CD4-positive, alpha-beta T cell treated with Interleukin-1 beta for 1 hour (primary cell): ENCODE measurements at regions not wholly inside any gene's neighbourhood (a gene's known extent, or its start where the extent isn't known, plus 50 kb on each side); places are given as distances from the start of the nearest gene placed in this dataset.
"Not testable (repeated sequence)": the region's sequence is repeated elsewhere in the genome, so short reads cannot be mapped to it uniquely, and the experiment has no call there.

Experiments
- DNase-seq, 2 donors: peaks; one replicate each; pipeline ENCODE4 v3.0.0-alpha.2; 2020 to 2022

DNA sequence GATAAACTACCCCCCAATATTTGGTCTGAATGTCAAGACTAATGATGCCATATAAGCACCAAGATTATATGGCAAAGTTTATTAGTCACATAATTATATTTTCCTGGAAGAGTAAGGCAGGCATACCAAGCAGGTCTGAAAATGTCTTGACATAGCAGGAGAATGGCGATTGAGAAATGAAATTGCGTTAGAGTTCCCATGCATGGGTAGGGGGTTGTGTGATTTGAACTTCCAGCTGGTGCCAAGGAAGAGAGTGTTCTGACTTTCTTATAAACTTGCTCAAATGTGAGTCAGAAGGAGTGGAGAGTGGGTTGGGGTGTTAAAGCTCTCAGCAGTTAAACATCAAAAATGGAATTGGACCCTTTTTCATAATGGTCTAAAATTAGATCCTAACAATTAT is 1200.6 kb upstream of the ACO1 start:
- DNase-seq: no peak

GRCh38 chr9:31185831-31186230 is 1198.6 kb upstream of the ACO1 start:
- DNase-seq: no peak

- no peak for DNase-seq
These were observed 1195.9 kb upstream of the ACO1 start for GRCh38 chr9:31188496-31188895.

DNA sequence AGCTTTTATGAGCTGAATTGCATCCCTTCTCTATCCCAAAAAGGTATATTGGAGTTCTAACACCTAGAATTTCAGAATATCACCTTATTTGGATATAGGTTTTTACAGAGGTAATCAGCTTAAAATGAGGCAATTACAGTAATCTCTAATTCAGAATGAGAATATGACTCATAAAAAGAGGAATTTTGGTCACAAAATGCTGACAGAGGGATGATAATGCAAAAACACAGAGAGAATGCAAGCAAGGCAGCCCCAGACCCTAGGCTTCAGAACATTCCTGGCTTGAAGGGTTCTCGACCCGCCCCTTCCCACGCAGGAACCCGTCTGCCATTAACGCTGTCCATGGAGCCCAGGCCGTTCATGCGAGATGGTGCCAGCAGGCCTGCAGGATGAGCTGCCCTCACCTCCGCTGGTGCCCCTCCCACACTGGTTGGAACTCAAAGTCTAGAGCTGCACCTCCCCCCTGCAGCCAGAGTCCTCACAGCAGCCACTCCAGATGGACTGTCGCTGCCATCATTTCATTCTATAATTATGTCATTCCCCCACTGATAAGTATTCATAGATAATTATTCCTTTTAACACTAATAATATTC is 1173.4 kb upstream of the ACO1 start:
- DNase-seq: peak; percentile 1 to 4

GRCh38 chr9:31229976-31230375 is 1154.5 kb upstream of the ACO1 start:
- DNase-seq: not testable (repeated sequence)

- no peak for DNase-seq
These were observed 1152.0 kb upstream of the ACO1 start for GRCh38 chr9:31232485-31232884.

DNA sequence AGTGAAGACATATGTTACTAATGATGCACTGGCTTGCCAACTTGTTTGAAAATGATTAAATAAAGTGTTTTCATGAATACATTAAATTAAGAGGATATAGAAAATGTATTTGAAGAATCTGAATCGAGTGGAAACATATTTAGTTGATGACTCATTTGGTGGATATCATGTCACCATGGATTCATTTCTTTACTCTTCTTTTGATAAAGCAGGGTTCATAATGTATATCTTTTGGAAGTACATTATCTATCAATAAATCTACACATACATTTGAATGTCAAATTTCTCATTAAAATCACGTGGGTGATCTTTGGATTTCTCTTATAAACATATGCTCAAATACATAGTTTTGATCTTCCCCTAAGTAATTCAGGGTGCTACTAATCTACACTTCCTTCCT is 1148.1 kb upstream of the ACO1 start:
- DNase-seq: no peak

GRCh38 chr9:31243386-31243785 is 1141.1 kb upstream of the ACO1 start:
- no peak for DNase-seq

DNA sequence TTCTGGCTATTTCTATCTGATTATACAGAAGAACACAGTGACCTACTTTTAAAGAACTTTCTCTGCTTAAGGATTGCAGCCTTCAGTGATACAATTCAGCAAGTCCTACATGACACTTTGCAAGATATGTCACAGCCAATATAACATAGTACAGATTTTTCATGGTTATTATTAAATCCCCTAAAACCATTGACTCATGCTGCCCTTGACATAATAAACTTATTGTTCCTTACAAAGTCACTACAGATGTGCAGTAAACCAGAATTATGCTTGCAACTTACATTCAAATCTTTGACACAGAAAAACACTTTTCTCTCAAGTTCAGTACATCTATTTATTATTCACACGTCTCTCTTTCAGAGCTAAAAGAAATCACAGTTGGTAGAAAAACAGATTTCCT is 1136.3 kb upstream of the ACO1 start:
- no peak for DNase-seq

- no peak for DNase-seq
These were observed 1133.1 kb upstream of the ACO1 start for GRCh38 chr9:31251386-31251785.

DNA sequence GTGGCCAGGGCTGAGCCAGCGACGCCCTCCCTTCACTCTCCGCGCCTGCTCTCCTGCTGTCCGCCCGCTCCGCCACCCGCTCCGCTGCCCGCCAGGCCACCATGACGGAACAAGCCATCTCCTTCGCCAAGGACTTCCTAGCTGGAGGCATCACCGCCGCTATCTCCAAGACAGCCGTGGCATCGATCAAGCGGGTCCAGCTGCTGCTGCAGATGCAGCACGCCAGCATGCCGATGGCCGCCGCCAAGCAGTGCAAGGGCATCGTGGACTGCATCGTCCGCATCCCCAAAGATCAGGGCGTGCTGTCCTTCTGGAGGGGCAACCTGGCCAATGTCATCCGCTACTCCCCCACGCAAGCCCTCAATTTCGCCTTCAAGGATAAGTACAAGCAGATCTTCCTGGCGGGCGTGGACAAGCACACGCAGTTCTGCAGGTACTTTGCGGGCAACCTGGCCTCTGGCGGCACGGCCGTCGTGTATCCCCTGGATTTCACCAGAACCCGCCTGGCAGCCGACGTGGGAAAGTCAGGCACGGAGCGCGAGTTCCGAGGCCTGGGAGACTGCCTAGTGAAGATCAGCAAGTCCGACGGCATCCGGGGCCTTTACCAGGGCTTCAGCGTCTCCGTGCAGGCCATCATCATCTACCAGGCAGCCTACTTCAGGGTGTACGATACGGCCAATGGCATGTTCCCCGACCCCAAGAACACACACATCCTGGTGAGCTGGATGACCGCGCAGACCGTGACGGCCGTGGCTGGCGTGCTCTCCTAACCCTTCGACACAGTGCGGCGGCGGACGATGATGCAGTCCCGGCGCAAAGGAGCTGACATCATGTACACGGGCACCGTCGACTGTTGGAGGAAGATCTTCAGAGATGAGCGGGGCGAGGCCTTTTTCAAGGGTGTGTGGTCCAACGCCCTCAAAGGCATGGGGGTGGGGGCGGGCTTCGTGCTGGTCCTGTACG is 1130.4 kb upstream of the ACO1 start:
- DNase-seq: no peak

- DNase-seq: no peak
These were observed 1129.2 kb upstream of the ACO1 start for GRCh38 chr9:31255211-31255610.

DNA sequence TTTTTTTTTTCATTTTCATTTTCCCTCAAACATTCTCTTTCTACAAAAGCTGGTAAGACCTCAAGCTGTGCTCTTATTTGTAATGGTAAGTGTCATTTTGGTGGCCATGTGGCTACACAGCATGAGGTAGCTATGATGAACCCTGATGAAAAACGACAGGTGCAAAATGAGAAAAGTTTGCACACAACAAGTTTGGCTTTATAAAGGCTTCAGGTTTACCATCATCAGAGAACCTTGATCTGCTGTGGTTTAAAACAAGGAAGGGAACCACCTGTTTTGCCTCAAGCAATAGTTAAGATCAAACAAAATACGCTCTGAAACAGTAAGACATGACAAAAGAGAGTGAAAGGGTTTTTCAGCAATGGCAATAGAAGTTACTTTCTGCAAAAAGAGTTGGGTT is 1124.6 kb upstream of the ACO1 start:
- peak in 1 of 2 donors; percentile 44 for DNase-seq

- no peak for DNase-seq
These were observed 1111.8 kb upstream of the ACO1 start for GRCh38 chr9:31272456-31273295.

- no peak for DNase-seq
These were observed 1109.0 kb upstream of the ACO1 start for GRCh38 chr9:31275419-31275818.

GRCh38 chr9:31290731-31291130 is 1093.7 kb upstream of the ACO1 start:
- no peak for DNase-seq

DNA sequence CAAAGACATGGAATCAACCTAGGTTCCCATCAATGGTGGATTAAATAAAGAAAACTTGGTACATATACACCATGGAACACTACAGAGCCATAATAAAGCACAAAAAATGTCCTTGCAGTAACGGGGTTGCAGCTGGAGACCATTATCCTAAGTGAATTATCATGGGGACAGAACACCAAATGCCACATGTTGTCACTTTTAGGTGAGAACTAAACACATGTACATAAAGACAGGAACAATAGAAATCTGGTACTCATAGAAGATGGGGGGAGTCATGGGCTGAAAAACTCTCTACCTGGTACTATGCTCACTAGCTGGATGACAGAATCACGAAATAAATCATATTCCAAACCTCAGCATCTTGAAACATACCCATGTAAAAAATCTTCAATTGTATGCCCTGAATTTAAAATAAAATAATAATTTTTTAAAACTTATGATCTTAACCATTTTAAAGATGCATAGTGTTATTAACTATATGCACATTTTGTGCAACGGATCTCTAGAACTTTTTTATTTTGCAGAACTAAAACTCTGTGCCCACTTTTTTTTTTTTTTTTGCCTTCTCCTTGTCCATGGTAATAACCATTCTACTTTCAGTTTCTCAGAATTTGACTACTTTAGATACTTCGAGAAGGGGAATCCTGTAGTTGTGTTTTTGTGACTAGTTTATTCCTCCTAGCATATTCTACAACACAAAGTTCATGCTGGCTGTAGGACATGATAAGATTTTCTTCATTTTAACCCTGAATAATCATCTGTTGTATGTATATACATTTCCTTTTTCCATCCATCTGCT is 1081.6 kb upstream of the ACO1 start:
- no peak for DNase-seq

DNA sequence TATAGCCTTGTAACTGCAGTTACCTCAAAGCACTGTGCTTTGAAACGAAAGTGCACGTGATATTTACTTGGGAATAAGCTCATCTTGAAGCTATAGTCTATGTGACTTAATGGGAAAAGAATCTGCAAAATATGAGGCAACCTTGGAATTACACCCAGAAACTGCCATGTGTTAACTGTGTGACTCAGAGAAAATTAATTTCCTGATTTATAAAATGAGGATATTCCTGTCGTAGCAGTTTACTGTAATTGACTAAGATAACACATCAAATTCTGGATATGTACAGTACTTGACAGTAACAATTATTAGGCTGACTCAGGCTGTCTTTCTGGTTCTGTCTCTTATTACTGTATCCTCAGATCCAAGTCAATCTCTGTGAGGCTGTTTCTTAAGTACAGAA is 1079.9 kb upstream of the ACO1 start:
- DNase-seq: no peak

- no peak for DNase-seq
These were observed 1070.2 kb upstream of the ACO1 start for GRCh38 chr9:31314241-31314640.

DNA sequence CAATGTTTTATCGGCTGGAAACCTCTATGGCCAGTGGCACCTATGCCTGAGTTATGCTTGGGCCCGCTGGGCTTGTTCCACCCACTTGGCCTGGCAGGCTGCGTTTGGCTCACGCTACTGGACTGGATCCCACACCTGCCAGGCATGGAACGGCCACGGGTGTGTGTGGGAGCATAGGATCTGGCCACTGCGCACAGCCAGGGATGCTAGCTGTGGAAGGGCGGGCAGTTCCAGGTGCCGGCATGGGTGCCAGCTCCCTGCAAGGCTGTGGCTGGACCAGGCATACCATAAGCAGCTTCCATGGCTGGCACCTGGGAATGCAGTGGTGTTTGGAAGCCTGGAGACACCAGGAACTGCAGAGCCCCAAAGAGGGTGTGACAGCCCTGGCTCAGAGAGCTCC is 1063.9 kb upstream of the ACO1 start:
- no peak for DNase-seq

- no peak for DNase-seq
These were observed 1063.2 kb upstream of the ACO1 start for GRCh38 chr9:31321256-31321655.

DNA sequence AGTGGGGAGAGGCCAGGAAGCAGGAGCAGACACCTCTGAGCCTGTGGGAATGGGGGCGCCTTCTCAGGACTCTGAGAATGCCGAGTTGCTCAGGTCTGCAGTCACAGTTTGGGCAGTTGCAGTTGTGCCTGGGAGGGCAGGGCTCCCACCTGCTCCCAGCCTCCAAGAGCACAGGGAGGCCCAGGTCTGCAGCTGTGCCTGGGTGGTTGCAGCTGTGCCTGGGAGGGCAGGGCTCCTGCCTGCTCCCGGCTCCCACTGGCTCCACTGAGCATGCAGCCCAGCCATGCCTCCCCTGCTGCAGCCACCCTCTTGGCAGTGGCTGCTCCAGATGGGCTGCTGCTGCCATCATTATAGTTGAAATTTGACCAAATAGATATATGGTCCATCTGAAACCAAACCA is 1062.8 kb upstream of the ACO1 start:
- DNase-seq: no peak
